HepG2 (cell line): ENCODE measurements at regions not wholly inside any gene's neighbourhood (a gene's known extent, or its start where the extent isn't known, plus 50 kb on each side); places are given as distances from the start of the nearest gene placed in this dataset.

Experiments
- CTCF ChIP-seq: sonication (generic); formaldehyde crosslinking; IDR thresholded peaks from 2 replicates; pipeline ENCODE4 v1.5.0; 2020; ENCODE audit warnings: mild to moderate bottlenecking, missing genetic modification reagents, moderate library complexity
- EP300 ChIP-seq, 3 experiments: sonication (generic) in 1 of 3; formaldehyde crosslinking in 1 of 3; IDR thresholded peaks; 2 replicates each; pipeline versions ENCODE4 v1.5.1 to v1.6.1; 2011 to 2020; ENCODE audit warnings: low read depth in 2 of 3, low read length in 2 of 3, borderline replicate concordance in 1 of 3, improper control_type of control experiment in 1 of 3, mild to moderate bottlenecking in 1 of 3, missing genetic modification reagents in 1 of 3, moderate library complexity in 1 of 3
- PHF8 ChIP-seq: sonication (generic); formaldehyde crosslinking; IDR thresholded peaks from 2 replicates; pipeline ENCODE4 v1.5.0; 2020; ENCODE audit warnings: missing genetic modification reagents
- POLR2AphosphoS5 ChIP-seq: IDR thresholded peaks from 2 replicates; pipeline ENCODE4 v1.6.1; 2012; ENCODE audit warnings: low read depth, low read length
- RBFOX2 ChIP-seq: fragments of 200-400 bp; formaldehyde crosslinking; IDR thresholded peaks from 2 replicates; pipeline ENCODE4 v1.6.1; 2017; ENCODE audit warnings: low read depth, mild to moderate bottlenecking, low read length
- SMAD3 ChIP-seq: sonication (generic); formaldehyde crosslinking; IDR thresholded peaks from 2 replicates; pipeline ENCODE4 v1.4.0; 2020; ENCODE audit warnings: missing genetic modification reagents
- SRSF1 ChIP-seq: fragments of 200-400 bp; formaldehyde crosslinking; optimal IDR thresholded peaks from 2 replicates; pipeline ENCODE3; 2017; ENCODE audit warnings: mild to moderate bottlenecking, low read depth, low read length, moderate library complexity
- ZNF17 ChIP-seq: sonication (generic); formaldehyde crosslinking; IDR thresholded peaks from 2 replicates; pipeline ENCODE4 v1.5.0; 2020; ENCODE audit warnings: mild to moderate bottlenecking, missing genetic modification reagents
- ZNF232 ChIP-seq: sonication (generic); formaldehyde crosslinking; IDR thresholded peaks from 2 replicates; pipeline ENCODE4 v1.4.0; 2020; ENCODE audit warnings: missing genetic modification reagents, borderline replicate concordance
- ZNF335 ChIP-seq: sonication (generic); formaldehyde crosslinking; IDR thresholded peaks from 2 replicates; pipeline ENCODE4 v1.4.0; 2020; ENCODE audit warnings: missing genetic modification reagents
- ZNF34 ChIP-seq: sonication (generic); formaldehyde crosslinking; IDR thresholded peaks from 2 replicates; pipeline ENCODE4 v1.4.0; 2020; ENCODE audit warnings: mild to moderate bottlenecking, missing genetic modification reagents, borderline replicate concordance
- ZNF572 ChIP-seq: sonication (generic); formaldehyde crosslinking; IDR thresholded peaks from 2 replicates; pipeline ENCODE4 v1.5.1; 2020; ENCODE audit warnings: mild to moderate bottlenecking, missing genetic modification reagents
- ZNF83 ChIP-seq: sonication (generic); formaldehyde crosslinking; IDR thresholded peaks from 2 replicates; pipeline ENCODE4 v1.4.0; 2020; ENCODE audit warnings: missing genetic modification reagents, mild to moderate bottlenecking, borderline replicate concordance
- TF ChIP-seq, protein P1 (sequence below), 2 experiments: IDR thresholded peaks; 2 replicates each; pipeline ENCODE4 v1.6.1; 2011 to 2012; ENCODE audit warnings: low read length in 2 of 2, borderline replicate concordance in 1 of 2, low read depth in 1 of 2, mild to moderate bottlenecking in 1 of 2, moderate library complexity in 1 of 2

DNA sequence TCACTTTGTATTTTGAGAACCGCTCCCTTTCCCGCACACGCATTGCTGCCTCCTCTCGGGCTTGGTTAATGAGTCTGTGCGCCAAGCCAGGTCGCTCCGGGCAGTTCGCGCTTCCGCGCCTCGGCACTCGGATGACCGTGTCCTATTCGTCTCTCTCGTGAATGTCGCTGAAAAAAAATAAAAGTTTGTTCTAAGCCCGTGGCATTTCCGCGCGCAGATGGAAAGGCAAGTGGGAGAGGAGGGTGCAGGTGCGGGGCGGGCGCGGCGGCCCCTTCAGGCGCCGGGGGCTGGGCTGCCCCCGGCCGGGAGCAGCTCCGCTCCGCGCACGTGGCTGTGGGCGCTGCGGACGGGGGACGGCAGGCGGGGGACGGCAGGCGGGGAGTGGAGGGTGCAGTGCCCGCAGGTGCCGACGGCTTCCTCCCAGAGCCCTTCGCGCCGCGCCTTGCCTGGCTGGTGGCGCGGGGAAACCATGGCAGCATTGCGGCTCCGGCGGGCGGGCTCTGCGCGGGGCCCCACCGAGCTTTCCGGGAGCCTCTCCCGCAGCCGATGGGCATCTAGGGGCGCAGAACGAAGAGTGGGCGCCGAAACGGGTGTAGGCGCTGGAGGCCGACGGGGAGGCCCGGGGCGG, 159.6 kb upstream of the SIX2 start:
- TF ChIP-seq RBFOX2 (no peak), EP300 (IDR thresholded peaks at IDR 0.05; ENCODE audit: low read depth in 2 of 2, low read length in 2 of 2) (no peak), EP300 (CRISPR knock-in tag; IDR thresholded peaks at IDR 0.05; ENCODE audit: borderline replicate concordance) (no peak), ZNF335 (CRISPR knock-in tag) (no peak), ZNF232 (no peak), ZNF572 (CRISPR knock-in tag) (no peak), ZNF83 (CRISPR knock-in tag) (no peak), SRSF1 (no peak), POLR2AphosphoS5 (no peak), CTCF (CRISPR knock-in tag) (no peak), ZNF34 (no peak), SMAD3 (CRISPR knock-in tag) (no peak), PHF8 (CRISPR knock-in tag) (no peak), ZNF17 (CRISPR knock-in tag) (no peak)
- TF ChIP-seq, protein P1, sequence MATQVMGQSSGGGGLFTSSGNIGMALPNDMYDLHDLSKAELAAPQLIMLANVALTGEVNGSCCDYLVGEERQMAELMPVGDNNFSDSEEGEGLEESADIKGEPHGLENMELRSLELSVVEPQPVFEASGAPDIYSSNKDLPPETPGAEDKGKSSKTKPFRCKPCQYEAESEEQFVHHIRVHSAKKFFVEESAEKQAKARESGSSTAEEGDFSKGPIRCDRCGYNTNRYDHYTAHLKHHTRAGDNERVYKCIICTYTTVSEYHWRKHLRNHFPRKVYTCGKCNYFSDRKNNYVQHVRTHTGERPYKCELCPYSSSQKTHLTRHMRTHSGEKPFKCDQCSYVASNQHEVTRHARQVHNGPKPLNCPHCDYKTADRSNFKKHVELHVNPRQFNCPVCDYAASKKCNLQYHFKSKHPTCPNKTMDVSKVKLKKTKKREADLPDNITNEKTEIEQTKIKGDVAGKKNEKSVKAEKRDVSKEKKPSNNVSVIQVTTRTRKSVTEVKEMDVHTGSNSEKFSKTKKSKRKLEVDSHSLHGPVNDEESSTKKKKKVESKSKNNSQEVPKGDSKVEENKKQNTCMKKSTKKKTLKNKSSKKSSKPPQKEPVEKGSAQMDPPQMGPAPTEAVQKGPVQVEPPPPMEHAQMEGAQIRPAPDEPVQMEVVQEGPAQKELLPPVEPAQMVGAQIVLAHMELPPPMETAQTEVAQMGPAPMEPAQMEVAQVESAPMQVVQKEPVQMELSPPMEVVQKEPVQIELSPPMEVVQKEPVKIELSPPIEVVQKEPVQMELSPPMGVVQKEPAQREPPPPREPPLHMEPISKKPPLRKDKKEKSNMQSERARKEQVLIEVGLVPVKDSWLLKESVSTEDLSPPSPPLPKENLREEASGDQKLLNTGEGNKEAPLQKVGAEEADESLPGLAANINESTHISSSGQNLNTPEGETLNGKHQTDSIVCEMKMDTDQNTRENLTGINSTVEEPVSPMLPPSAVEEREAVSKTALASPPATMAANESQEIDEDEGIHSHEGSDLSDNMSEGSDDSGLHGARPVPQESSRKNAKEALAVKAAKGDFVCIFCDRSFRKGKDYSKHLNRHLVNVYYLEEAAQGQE (IDR thresholded peaks at IDR 0.05; ENCODE audit: borderline replicate concordance in 1 of 2, low read depth in 1 of 2, low read length in 2 of 2), result no peak
